Upper lobe of left lung (tissue), 6 donors: ENCODE measurements at regions not wholly inside any gene's neighbourhood (a gene's known extent, or its start where the extent isn't known, plus 50 kb on each side); places are given as distances from the start of the nearest gene placed in this dataset.

Experiments used
- ATAC-seq, 2 donors: fragments of 200-7000 bp; cut with Tn5 transposase; one replicate each; pipeline ENCODE4 v1.9.1; 2022; ENCODE audit warnings: mild to moderate bottlenecking in 2 of 2, moderate library complexity in 2 of 2; ENCODE audit not compliant: low FRiP score in 2 of 2
- DNase-seq, 2 donors: peaks; one replicate each; pipeline ENCODE4 v3.0.0-alpha.2; 2019 to 2020
- H3K27ac ChIP-seq, 4 donors: fragments of 200-600 bp; sonication (generic); one replicate each; pipeline ENCODE4 v1.5.1; 2016 to 2019
- H3K27me3 ChIP-seq, 4 donors: fragments of 200-600 bp; sonication (generic); one replicate each; pipeline ENCODE4 v1.5.1; 2017 to 2019
- H3K36me3 ChIP-seq, 4 donors: fragments of 200-600 bp; sonication (generic); one replicate each; pipeline ENCODE4 v1.5.1; 2016 to 2019
- H3K4me1 ChIP-seq, 4 donors: fragments of 200-600 bp; sonication (generic); one replicate each; pipeline ENCODE4 v1.5.1; 2018 to 2019
- H3K4me3 ChIP-seq, 4 donors: fragments of 200-600 bp; sonication (generic); one replicate each; pipeline ENCODE4 v1.5.1; 2017 to 2019; ENCODE audit warnings: mild to moderate bottlenecking in 2 of 4, moderate library complexity in 1 of 4
- H3K9me3 ChIP-seq, 4 donors: fragments of 200-600 bp; sonication (generic); one replicate each; pipeline ENCODE4 v1.5.1; 2018 to 2019
- CTCF ChIP-seq, 6 experiments: fragments of 450-650 bp in 4 of 6; fragments of 200-600 bp in 2 of 6; sonication (generic) in 2 of 6; IDR thresholded peaks; one replicate each; pipeline ENCODE4 v1.5.1; 2016 to 2019; ENCODE audit warnings: antibody characterized with exemption in 6 of 6
- EP300 ChIP-seq, 4 donors: sonication (generic); formaldehyde crosslinking; IDR thresholded peaks; one replicate each; pipeline ENCODE4 v1.5.1; 2017; ENCODE audit warnings: antibody characterized with exemption in 4 of 4, control low read depth in 2 of 4
- POLR2A ChIP-seq, 4 donors: fragments of 450-650 bp; IDR thresholded peaks; one replicate each; pipeline ENCODE4 v1.5.1; 2016 to 2017; ENCODE audit warnings: antibody characterized with exemption in 4 of 4, mild to moderate bottlenecking in 2 of 4
- POLR2AphosphoS5 ChIP-seq, 2 donors: sonication (generic); formaldehyde crosslinking; IDR thresholded peaks; one replicate each; pipeline ENCODE4 v1.5.1; 2017; ENCODE audit warnings: antibody characterized with exemption in 2 of 2
- WGBS, 2 donors: methylation state at CpG; one replicate each; pipeline ENCODE4 v1.1.5; 2017 to 2018; 5-methylcytosine and 5-hydroxymethylcytosine counted together
- donor health status: DM: no; HTN: no; CAD: no; lungs with moderate emphysema.
- donor health status: DM: no; HTN: yes; CAD: no; lungs with severe emphysema.

- Histone ChIP-seq H3K36me3 (no peaks in the 10 kb centered on the region), H3K4me3 (no peak overlapping the region), H3K9me3 (no peaks in the 10 kb centered on the region), H3K27ac (no peak overlapping the region), H3K4me1 (no peaks in the 10 kb centered on the region), H3K27me3 (no peaks in the 10 kb centered on the region)
- no peak for ATAC-seq
- TF ChIP-seq EP300 (IDR thresholded peaks at IDR 0.05) (no peak), POLR2AphosphoS5 (IDR thresholded peaks at IDR 0.05) (no peak), CTCF (IDR thresholded peaks at IDR 0.05) (no peak), POLR2A (IDR thresholded peaks at IDR 0.05) (no peak)
- 87% methylated on average over 2 of the region's 2 CpGs for WGBS, 2 donors
- no peak for DNase-seq
Observed at GRCh38 chr3:180340395-180340794, 261.6 kb upstream of the TTC14 start.

- Histone ChIP-seq H3K4me3 (no peak overlapping the region), H3K27me3 (no peaks in the 10 kb centered on the region), H3K36me3 (no peaks in the 10 kb centered on the region), H3K27ac (no peak overlapping the region), H3K4me1 (no peaks in the 10 kb centered on the region), H3K9me3 (no peaks in the 10 kb centered on the region)
- TF ChIP-seq POLR2AphosphoS5 (IDR thresholded peaks at IDR 0.05): no peak
- no peak for TF ChIP-seq EP300 (IDR thresholded peaks at IDR 0.05)
- no peak for TF ChIP-seq CTCF (IDR thresholded peaks at IDR 0.05)
- no peak for TF ChIP-seq POLR2A (IDR thresholded peaks at IDR 0.05)
- no peak for ATAC-seq
- WGBS, 2 donors: 78 to 90% methylated on average over 3 of the region's 3 CpGs
- DNase-seq: no peak
Observed at GRCh38 chr3:180341516-180341915, 260.4 kb upstream of the TTC14 start.

- TF ChIP-seq POLR2AphosphoS5 (IDR thresholded peaks at IDR 0.05) (no peak), CTCF (IDR thresholded peaks at IDR 0.05) (no peak), EP300 (IDR thresholded peaks at IDR 0.05) (no peak), POLR2A (IDR thresholded peaks at IDR 0.05) (no peak)
- no peaks in the 10 kb centered on the region for H3K4me1 ChIP-seq
- DNase-seq (no peak), ATAC-seq (no peak)
- H3K4me3 ChIP-seq: no peak overlapping the region
- WGBS, 2 donors: 61 to 79% methylated on average over 3 of the region's 3 CpGs
- H3K36me3 ChIP-seq: no peaks in the 10 kb centered on the region
- no peaks in the 10 kb centered on the region for H3K27me3 ChIP-seq
- H3K27ac ChIP-seq: no peak overlapping the region
- H3K9me3 ChIP-seq: no peaks in the 10 kb centered on the region
Observed at GRCh38 chr3:180351601-180352000, 250.4 kb upstream of the TTC14 start.

GRCh38 chr3:180352261-180352660, 249.7 kb upstream of the TTC14 start:
- ATAC-seq (no peak), DNase-seq (no peak)
- no peaks in the 10 kb centered on the region for H3K36me3 ChIP-seq
- H3K4me1 ChIP-seq: no peaks in the 10 kb centered on the region
- H3K27ac ChIP-seq: no peak overlapping the region
- WGBS, 2 donors: 68 to 76% methylated on average over 1 of the region's 1 CpG
- no peak overlapping the region for H3K4me3 ChIP-seq
- no peak for TF ChIP-seq EP300 (IDR thresholded peaks at IDR 0.05)
- TF ChIP-seq POLR2AphosphoS5 (IDR thresholded peaks at IDR 0.05): no peak
- no peak for TF ChIP-seq POLR2A (IDR thresholded peaks at IDR 0.05)
- no peak for TF ChIP-seq CTCF (IDR thresholded peaks at IDR 0.05)
- no peaks in the 10 kb centered on the region for H3K9me3 ChIP-seq
- H3K27me3 ChIP-seq: no peaks in the 10 kb centered on the region

GRCh38 chr3:180354214-180354613, 247.7 kb upstream of the TTC14 start:
- Histone ChIP-seq H3K36me3 (no peaks in the 10 kb centered on the region), H3K27me3 (no peaks in the 10 kb centered on the region), H3K4me1 (no peaks in the 10 kb centered on the region), H3K4me3 (no peak overlapping the region), H3K27ac (no peak overlapping the region), H3K9me3 (no peaks in the 10 kb centered on the region)
- no peak for ATAC-seq
- no peak for DNase-seq
- 83 to 86% methylated on average over 8 of the region's 8 CpGs for WGBS, 2 donors
- TF ChIP-seq POLR2A (IDR thresholded peaks at IDR 0.05): no peak
- no peak for TF ChIP-seq EP300 (IDR thresholded peaks at IDR 0.05)
- TF ChIP-seq CTCF (IDR thresholded peaks at IDR 0.05): no peak
- no peak for TF ChIP-seq POLR2AphosphoS5 (IDR thresholded peaks at IDR 0.05)
